ENCODE measurements at regions not wholly inside any gene's neighbourhood (a gene's known extent, or its start where the extent isn't known, plus 50 kb on each side); places are given as distances from the start of the nearest gene placed in this dataset.

GRCh38 chr9:18238254-18238653 lies 235.7 kb upstream of the ADAMTSL1 start:
- Histone ChIP-seq H3K4me3 (ENCODE audit: low read length) (no peak overlapping the region), H3K4me1 (ENCODE audit: control insufficient read depth, insufficient read depth, low read length) (no peaks in the 10 kb centered on the region), H3K27me3 (ENCODE audit: control insufficient read depth, insufficient read depth, low read length) (no peaks in the 10 kb centered on the region), H3K36me3 (ENCODE audit: control insufficient read depth, insufficient read depth, low read length) (no peaks in the 10 kb centered on the region), H3K9me3 (ENCODE audit: control insufficient read depth, insufficient read depth, low read length) (no peaks in the 10 kb centered on the region), H3K27ac (ENCODE audit: low read length) (no peak overlapping the region)
- DNase-seq (ENCODE audit: low read depth, low spot score) = no peak
- WGBS (ENCODE audit: insufficient coverage, insufficient read length) = no CpG with 5 or more reads among the region's 2 CpGs

- no peaks in the 10 kb centered on the region for H3K36me3 ChIP-seq (ENCODE audit: control insufficient read depth, insufficient read depth, low read length)
- H3K27me3 ChIP-seq (ENCODE audit: control insufficient read depth, insufficient read depth, low read length) = no peaks in the 10 kb centered on the region
- no CpG with 5 or more reads among the region's 1 CpG for WGBS (ENCODE audit: insufficient coverage, insufficient read length)
- H3K9me3 ChIP-seq (ENCODE audit: control insufficient read depth, insufficient read depth, low read length) = no peaks in the 10 kb centered on the region
- H3K4me3 ChIP-seq (ENCODE audit: low read length) = no peak overlapping the region
- H3K4me1 ChIP-seq (ENCODE audit: control insufficient read depth, insufficient read depth, low read length) = no peaks in the 10 kb centered on the region
- no peak for DNase-seq (ENCODE audit: low read depth, low spot score)
- no peak overlapping the region for H3K27ac ChIP-seq (ENCODE audit: low read length)
These were observed 235.1 kb upstream of the ADAMTSL1 start for GRCh38 chr9:18238752-18239447.

GRCh38 chr9:18240213-18240612 lies 233.7 kb upstream of the ADAMTSL1 start:
- no peaks in the 10 kb centered on the region for H3K4me1 ChIP-seq (ENCODE audit: control insufficient read depth, insufficient read depth, low read length)
- DNase-seq (ENCODE audit: low read depth, low spot score) = no peak
- WGBS (ENCODE audit: insufficient coverage, insufficient read length) = no CpG with 5 or more reads among the region's 2 CpGs
- no peaks in the 10 kb centered on the region for H3K36me3 ChIP-seq (ENCODE audit: control insufficient read depth, insufficient read depth, low read length)
- H3K27me3 ChIP-seq (ENCODE audit: control insufficient read depth, insufficient read depth, low read length) = no peaks in the 10 kb centered on the region
- H3K9me3 ChIP-seq (ENCODE audit: control insufficient read depth, insufficient read depth, low read length) = no peaks in the 10 kb centered on the region
- H3K4me3 ChIP-seq (ENCODE audit: low read length) = no peak overlapping the region
- H3K27ac ChIP-seq (ENCODE audit: low read length) = no peak overlapping the region

- DNase-seq (ENCODE audit: low read depth, low spot score) = no peak
- Histone ChIP-seq H3K27me3 (ENCODE audit: control insufficient read depth, insufficient read depth, low read length) (no peaks in the 10 kb centered on the region), H3K9me3 (ENCODE audit: control insufficient read depth, insufficient read depth, low read length) (no peaks in the 10 kb centered on the region), H3K4me3 (ENCODE audit: low read length) (no peak overlapping the region), H3K4me1 (ENCODE audit: control insufficient read depth, insufficient read depth, low read length) (no peaks in the 10 kb centered on the region), H3K36me3 (ENCODE audit: control insufficient read depth, insufficient read depth, low read length) (no peaks in the 10 kb centered on the region), H3K27ac (ENCODE audit: low read length) (no peak overlapping the region)
- WGBS (ENCODE audit: insufficient coverage, insufficient read length) = no CpG with 5 or more reads among the region's 4 CpGs
These were observed 228.0 kb upstream of the ADAMTSL1 start for GRCh38 chr9:18245911-18246310.

- no peaks in the 10 kb centered on the region for H3K36me3 ChIP-seq (ENCODE audit: control insufficient read depth, insufficient read depth, low read length)
- no peak for DNase-seq (ENCODE audit: low read depth, low spot score)
- no peaks in the 10 kb centered on the region for H3K4me1 ChIP-seq (ENCODE audit: control insufficient read depth, insufficient read depth, low read length)
- H3K27ac ChIP-seq (ENCODE audit: low read length) = no peak overlapping the region
- H3K4me3 ChIP-seq (ENCODE audit: low read length) = no peak overlapping the region
- H3K27me3 ChIP-seq (ENCODE audit: control insufficient read depth, insufficient read depth, low read length) = no peaks in the 10 kb centered on the region
- no peaks in the 10 kb centered on the region for H3K9me3 ChIP-seq (ENCODE audit: control insufficient read depth, insufficient read depth, low read length)
These were observed 223.9 kb upstream of the ADAMTSL1 start for GRCh38 chr9:18250053-18250452.

GRCh38 chr9:18253950-18254349 lies 220.0 kb upstream of the ADAMTSL1 start:
- DNase-seq (ENCODE audit: low read depth, low spot score) = no peak
- no peaks in the 10 kb centered on the region for H3K9me3 ChIP-seq (ENCODE audit: control insufficient read depth, insufficient read depth, low read length)
- no peak overlapping the region for H3K4me3 ChIP-seq (ENCODE audit: low read length)
- H3K27ac ChIP-seq (ENCODE audit: low read length) = no peak overlapping the region
- no CpG with 5 or more reads among the region's 9 CpGs for WGBS (ENCODE audit: insufficient coverage, insufficient read length)
- H3K4me1 ChIP-seq (ENCODE audit: control insufficient read depth, insufficient read depth, low read length) = no peaks in the 10 kb centered on the region
- no peaks in the 10 kb centered on the region for H3K36me3 ChIP-seq (ENCODE audit: control insufficient read depth, insufficient read depth, low read length)
- H3K27me3 ChIP-seq (ENCODE audit: control insufficient read depth, insufficient read depth, low read length) = no peaks in the 10 kb centered on the region

GRCh38 chr9:18255158-18255629 lies 218.8 kb upstream of the ADAMTSL1 start:
- no CpG with 5 or more reads among the region's 9 CpGs for WGBS (ENCODE audit: insufficient coverage, insufficient read length)
- Histone ChIP-seq H3K9me3 (ENCODE audit: control insufficient read depth, insufficient read depth, low read length) (no peaks in the 10 kb centered on the region), H3K36me3 (ENCODE audit: control insufficient read depth, insufficient read depth, low read length) (no peaks in the 10 kb centered on the region), H3K27me3 (ENCODE audit: control insufficient read depth, insufficient read depth, low read length) (no peaks in the 10 kb centered on the region; the same call in 1 of the 2 replicates), H3K4me3 (ENCODE audit: low read length) (no peak overlapping the region), H3K4me1 (ENCODE audit: control insufficient read depth, insufficient read depth, low read length) (no peaks in the 10 kb centered on the region), H3K27ac (ENCODE audit: low read length) (no peak overlapping the region)
- DNase-seq (ENCODE audit: low read depth, low spot score) = peak; percentile 66

- no peak overlapping the region for H3K27ac ChIP-seq (ENCODE audit: low read length)
- no peaks in the 10 kb centered on the region for H3K9me3 ChIP-seq (ENCODE audit: control insufficient read depth, insufficient read depth, low read length)
- H3K4me3 ChIP-seq (ENCODE audit: low read length) = no peak overlapping the region
- no peaks in the 10 kb centered on the region for H3K36me3 ChIP-seq (ENCODE audit: control insufficient read depth, insufficient read depth, low read length)
- no peaks in the 10 kb centered on the region; the same call in 1 of the 2 replicates for H3K27me3 ChIP-seq (ENCODE audit: control insufficient read depth, insufficient read depth, low read length)
- H3K4me1 ChIP-seq (ENCODE audit: control insufficient read depth, insufficient read depth, low read length) = no peaks in the 10 kb centered on the region; the same call in 1 of the 2 replicates
- WGBS (ENCODE audit: insufficient coverage, insufficient read length) = no CpG with 5 or more reads among the region's 4 CpGs
- no peak for DNase-seq (ENCODE audit: low read depth, low spot score)
These were observed 218.2 kb upstream of the ADAMTSL1 start for GRCh38 chr9:18255747-18256146.

- no peak overlapping the region for H3K27ac ChIP-seq (ENCODE audit: low read length)
- H3K9me3 ChIP-seq (ENCODE audit: control insufficient read depth, insufficient read depth, low read length) = no peaks in the 10 kb centered on the region
- no peaks in the 10 kb centered on the region for H3K36me3 ChIP-seq (ENCODE audit: control insufficient read depth, insufficient read depth, low read length)
- H3K4me3 ChIP-seq (ENCODE audit: low read length) = no peak overlapping the region
- H3K4me1 ChIP-seq (ENCODE audit: control insufficient read depth, insufficient read depth, low read length) = no peaks in the 10 kb centered on the region; the same call in 1 of the 2 replicates
- no peaks in the 10 kb centered on the region; the same call in 1 of the 2 replicates for H3K27me3 ChIP-seq (ENCODE audit: control insufficient read depth, insufficient read depth, low read length)
- WGBS (ENCODE audit: insufficient coverage, insufficient read length) = no CpG with 5 or more reads among the region's 3 CpGs
- no peak for DNase-seq (ENCODE audit: low read depth, low spot score)
These were observed 217.4 kb upstream of the ADAMTSL1 start for GRCh38 chr9:18256568-18256967.

GRCh38 chr9:18260521-18260920 lies 213.4 kb upstream of the ADAMTSL1 start:
- Histone ChIP-seq H3K27me3 (ENCODE audit: control insufficient read depth, insufficient read depth, low read length) (no peaks in the 10 kb centered on the region; the same call in 1 of the 2 replicates), H3K4me1 (ENCODE audit: control insufficient read depth, insufficient read depth, low read length) (no peaks in the 10 kb centered on the region; the same call in none of the 2 replicates), H3K9me3 (ENCODE audit: control insufficient read depth, insufficient read depth, low read length) (no peaks in the 10 kb centered on the region), H3K36me3 (ENCODE audit: control insufficient read depth, insufficient read depth, low read length) (no peaks in the 10 kb centered on the region), H3K27ac (ENCODE audit: low read length) (no peak overlapping the region), H3K4me3 (ENCODE audit: low read length) (no peak overlapping the region)
- DNase-seq (ENCODE audit: low read depth, low spot score) = no peak
- WGBS (ENCODE audit: insufficient coverage, insufficient read length) = no CpG with 5 or more reads among the region's 5 CpGs

- H3K9me3 ChIP-seq (ENCODE audit: control insufficient read depth, insufficient read depth, low read length) = no peaks in the 10 kb centered on the region
- H3K27ac ChIP-seq (ENCODE audit: low read length) = no peak overlapping the region
- no peaks in the 10 kb centered on the region; the same call in none of the 2 replicates for H3K4me1 ChIP-seq (ENCODE audit: control insufficient read depth, insufficient read depth, low read length)
- H3K4me3 ChIP-seq (ENCODE audit: low read length) = no peak overlapping the region
- H3K27me3 ChIP-seq (ENCODE audit: control insufficient read depth, insufficient read depth, low read length) = no peaks in the 10 kb centered on the region; the same call in 1 of the 2 replicates
- WGBS (ENCODE audit: insufficient coverage, insufficient read length) = no CpG with 5 or more reads among the region's 2 CpGs
- DNase-seq (ENCODE audit: low read depth, low spot score) = no peak
- H3K36me3 ChIP-seq (ENCODE audit: control insufficient read depth, insufficient read depth, low read length) = no peaks in the 10 kb centered on the region
These were observed 212.8 kb upstream of the ADAMTSL1 start for GRCh38 chr9:18261181-18261580.
